ENCODE measurements at regions not wholly inside any gene's neighbourhood (a gene's known extent, or its start where the extent isn't known, plus 50 kb on each side); places are given as distances from the start of the nearest gene placed in this dataset.

- intact Hi-C loops (cut with DNase I; ENCODE audit: low total_unique reads), result no loop called here
- 87 to 94% methylated on average over 5 of the region's 5 CpGs for WGBS, 2 donors
- no peak for DNase-seq (ENCODE audit: low spot score in 2 of 2)
- TF ChIP-seq POLR2A (IDR thresholded peaks at IDR 0.05), result no peak
- no peak for TF ChIP-seq CTCF (IDR thresholded peaks at IDR 0.05)
- no peak overlapping the region for H3K4me3 ChIP-seq (ENCODE audit: low read depth, poor library complexity, severe bottlenecking)
Measured at GRCh38 chr12:93164103-93164880, 213.4 kb upstream of the NUDT4 start.

- WGBS, 2 donors, result 80 to 86% methylated on average over 4 of the region's 4 CpGs
- intact Hi-C loops (cut with DNase I; ENCODE audit: low total_unique reads), result no loop called here
- H3K4me3 ChIP-seq (ENCODE audit: low read depth, poor library complexity, severe bottlenecking), result no peak overlapping the region
- DNase-seq (ENCODE audit: low spot score in 2 of 2), result no peak
- TF ChIP-seq CTCF (IDR thresholded peaks at IDR 0.05) (no peak), POLR2A (IDR thresholded peaks at IDR 0.05) (no peak)
Measured at GRCh38 chr12:93165384-93165932, 212.3 kb upstream of the NUDT4 start.

- no peak for DNase-seq (ENCODE audit: low spot score in 2 of 2)
- intact Hi-C loops (cut with DNase I; ENCODE audit: low total_unique reads), result no loop called here
- no peak for TF ChIP-seq POLR2A (IDR thresholded peaks at IDR 0.05)
- no peak for TF ChIP-seq CTCF (IDR thresholded peaks at IDR 0.05)
- H3K4me3 ChIP-seq (ENCODE audit: low read depth, poor library complexity, severe bottlenecking), result no peak overlapping the region
- WGBS, 2 donors, result 91% methylated on average over 7 of the region's 7 CpGs
Measured at GRCh38 chr12:93166541-93167307, 211.0 kb upstream of the NUDT4 start.

GRCh38 chr12:93167331-93167730 is 210.4 kb upstream of the NUDT4 start:
- 66 to 76% methylated on average over 2 of the region's 2 CpGs for WGBS, 2 donors

GRCh38 chr12:93167841-93168492 is 209.8 kb upstream of the NUDT4 start:
- H3K4me3 ChIP-seq (ENCODE audit: low read depth, poor library complexity, severe bottlenecking), result no peak overlapping the region
- WGBS, 2 donors, result 20 to 24% methylated on average over 16 of the region's 16 CpGs
- intact Hi-C loops (cut with DNase I; ENCODE audit: low total_unique reads), result no loop called here
- no peak for DNase-seq (ENCODE audit: low spot score in 2 of 2)
- TF ChIP-seq CTCF (IDR thresholded peaks at IDR 0.05) (no peak), POLR2A (IDR thresholded peaks at IDR 0.05) (no peak)

More at GRCh38 chr12:93167331-93167730, 210.4 kb upstream of the NUDT4 start:
- intact Hi-C loops (cut with DNase I; ENCODE audit: low total_unique reads), result no loop called here
- TF ChIP-seq POLR2A (IDR thresholded peaks at IDR 0.05), result no peak
- no peak for TF ChIP-seq CTCF (IDR thresholded peaks at IDR 0.05)
- H3K4me3 ChIP-seq (ENCODE audit: low read depth, poor library complexity, severe bottlenecking), result no peak overlapping the region
- DNase-seq (ENCODE audit: low spot score in 2 of 2), result no peak
